ENCODE measurements at regions not wholly inside any gene's neighbourhood (a gene's known extent, or its start where the extent isn't known, plus 50 kb on each side); places are given as distances from the start of the nearest gene placed in this dataset.

DNA sequence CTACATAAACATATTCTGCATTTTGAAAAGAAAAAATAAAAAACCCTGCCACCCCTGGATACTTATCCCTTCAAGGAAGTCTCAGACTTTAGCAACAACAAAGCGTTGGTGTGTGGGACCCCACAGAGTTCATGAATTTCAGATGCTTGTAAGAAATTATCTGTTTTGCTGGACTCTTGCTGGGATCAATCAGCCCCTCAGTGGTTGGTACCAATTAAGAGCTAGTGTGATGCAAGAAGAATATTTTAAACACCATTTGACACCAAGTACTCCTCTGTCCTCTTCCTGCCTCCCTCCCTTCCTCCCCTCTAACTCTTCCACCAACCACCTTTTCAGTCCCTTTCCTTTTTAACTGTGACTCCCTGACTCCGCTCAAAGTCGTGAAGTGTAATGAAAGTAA lies 51.5 kb downstream of the SST start:
- DNase-seq, result no peak

DNA sequence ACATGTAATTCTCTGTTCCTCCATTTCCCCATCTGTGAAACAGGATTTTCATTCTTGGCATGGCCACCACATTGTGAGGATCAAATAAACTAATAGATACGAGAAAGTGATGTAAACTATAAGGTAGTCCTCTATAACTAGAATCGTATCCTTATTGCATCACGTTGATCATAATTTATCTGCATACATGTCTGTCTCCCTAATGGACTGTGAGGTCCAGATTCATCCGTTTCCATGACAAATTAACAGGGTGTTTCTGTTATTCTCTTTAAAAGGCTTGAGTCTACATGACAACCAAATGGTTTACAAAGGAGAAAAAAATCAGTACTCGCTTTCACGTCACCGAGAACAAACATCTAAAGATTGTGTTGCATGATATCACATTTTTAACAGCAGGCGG lies 53.0 kb downstream of the SST start:
- no peak for DNase-seq

DNA sequence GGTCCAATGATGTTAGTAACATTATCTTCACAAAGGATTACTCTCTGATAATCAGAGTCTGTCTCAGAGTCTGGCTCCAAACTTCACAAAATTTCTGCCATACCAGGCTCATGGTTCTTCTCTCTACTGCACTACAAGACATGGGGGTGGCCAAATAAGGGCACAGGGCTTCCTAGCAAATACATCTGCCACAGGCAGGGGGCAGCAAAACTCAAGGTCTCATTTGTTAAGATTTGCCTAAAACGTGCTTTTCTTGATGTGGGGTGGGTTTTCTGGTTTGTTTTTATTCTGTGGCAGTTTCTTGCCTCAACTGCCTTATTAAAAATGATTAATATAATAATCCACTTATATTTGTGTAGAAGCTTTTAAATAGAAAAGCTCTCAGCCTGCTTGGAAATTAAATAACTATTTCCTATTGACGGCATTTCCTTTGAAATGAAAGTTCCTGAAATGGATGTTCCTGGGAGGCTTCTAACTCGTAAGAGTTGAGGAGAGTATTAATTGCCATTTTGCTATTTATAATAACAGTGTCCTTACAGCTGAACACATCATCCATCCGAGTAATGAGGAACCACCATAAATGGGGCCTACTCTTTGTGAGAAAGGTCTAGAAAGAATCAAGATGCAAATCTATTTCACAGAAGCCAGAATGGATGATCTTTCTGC lies 53.8 kb downstream of the SST start:
- peak; percentile 52 for DNase-seq

DNA sequence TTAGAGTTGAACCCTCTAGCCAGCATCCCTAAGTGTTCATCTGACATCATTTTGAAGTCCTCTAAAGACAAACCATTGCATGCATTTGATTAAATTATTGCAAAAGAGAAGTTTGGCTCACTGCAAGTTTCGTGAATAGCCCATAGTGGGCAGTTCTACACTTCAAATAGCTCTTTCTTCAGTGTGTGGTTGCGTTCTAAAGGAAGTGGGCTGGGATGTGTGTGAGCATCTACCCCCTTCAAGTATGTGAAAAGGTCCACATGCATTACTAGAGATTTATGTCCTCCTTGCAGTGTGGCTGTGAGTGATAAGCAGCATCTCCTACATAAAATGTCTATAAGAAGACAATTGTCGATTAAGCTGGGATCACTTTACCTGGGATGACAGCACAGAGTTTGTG lies 54.6 kb downstream of the SST start:
- DNase-seq, result no peak

DNA sequence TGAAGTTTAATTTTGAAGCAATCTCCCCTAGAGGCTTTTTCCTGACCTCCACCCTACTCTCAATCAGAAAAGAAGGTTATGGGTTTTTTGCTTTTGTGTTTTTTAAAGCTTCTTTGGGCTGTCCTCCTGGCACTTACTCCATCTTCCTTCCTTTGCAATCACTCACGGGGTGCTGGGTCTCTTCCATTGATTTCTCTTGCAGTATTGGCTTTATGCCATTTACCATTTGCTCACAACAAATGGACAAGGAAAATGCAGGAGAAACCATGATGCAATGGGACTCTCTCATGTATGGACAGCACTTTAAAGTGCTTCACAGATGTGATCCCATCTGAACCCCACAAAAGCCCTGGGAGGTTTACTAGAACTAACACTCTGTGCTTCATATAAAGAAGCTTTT lies 57.5 kb downstream of the SST start:
- DNase-seq, result no peak

DNA sequence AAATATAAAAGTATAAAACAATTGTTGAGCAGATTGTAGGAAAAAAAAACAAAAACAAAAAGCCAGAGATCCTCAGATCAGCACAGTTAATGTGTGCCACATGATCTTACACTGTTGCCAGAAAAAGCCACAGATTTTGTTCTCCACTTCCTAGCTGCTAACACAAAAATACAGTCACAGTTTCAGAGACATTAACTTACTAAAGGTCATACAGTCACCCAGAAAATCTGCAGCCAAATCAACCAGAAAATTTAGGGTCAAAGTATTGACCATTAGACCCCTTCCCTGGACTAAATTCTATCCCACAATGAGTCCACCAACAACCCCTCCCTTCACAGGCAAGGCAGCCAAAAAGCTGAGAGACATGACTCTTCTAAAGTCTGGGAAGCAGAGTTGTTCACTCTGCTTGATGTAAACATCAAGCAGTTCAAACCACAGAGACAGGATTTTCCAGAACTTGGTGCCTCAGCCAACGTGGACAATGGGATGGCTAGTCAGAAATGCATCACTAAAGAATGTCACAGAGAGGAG lies 59.1 kb downstream of the SST start:
- no peak for DNase-seq

DNA sequence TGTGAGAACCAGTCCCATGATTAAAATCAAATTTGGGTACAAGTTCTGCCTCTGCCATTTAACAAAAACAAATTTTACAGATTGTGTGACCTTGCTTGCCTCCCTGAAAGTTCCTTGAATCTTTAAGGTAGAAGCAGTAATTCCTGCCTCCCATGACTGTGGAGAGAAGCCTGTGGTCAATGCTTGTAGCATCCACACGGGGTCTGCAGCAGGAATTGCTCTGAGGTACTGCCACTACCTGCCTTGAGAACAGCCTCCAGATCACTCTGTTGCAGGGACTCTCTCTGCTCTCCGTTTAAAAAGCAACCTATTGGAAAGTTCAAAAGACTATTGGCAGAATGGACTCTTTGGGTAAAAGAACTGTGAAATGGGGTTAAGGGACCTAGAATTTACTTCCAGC lies 75.9 kb downstream of the SST start:
- no peak for DNase-seq

DNA sequence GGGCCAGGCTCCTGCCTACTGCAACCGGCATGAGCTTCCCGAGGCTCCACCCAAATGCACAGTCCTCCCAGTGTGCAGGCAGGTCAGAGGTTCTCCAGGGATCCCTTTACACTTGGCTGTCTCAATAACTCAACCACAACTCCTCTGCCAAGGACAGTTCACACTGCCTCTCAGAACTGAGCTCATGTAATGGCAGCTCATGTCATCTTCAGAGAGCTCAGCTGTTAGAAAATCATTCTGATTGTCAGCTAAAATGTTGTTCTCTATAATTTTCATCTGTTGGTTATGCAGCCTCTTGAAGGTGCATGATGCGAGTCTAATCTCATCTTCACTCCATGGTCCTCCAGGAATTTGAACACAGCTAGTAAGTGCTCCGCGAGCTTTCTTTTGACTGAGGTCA lies 76.7 kb downstream of the SST start:
- DNase-seq, result no peak

DNA sequence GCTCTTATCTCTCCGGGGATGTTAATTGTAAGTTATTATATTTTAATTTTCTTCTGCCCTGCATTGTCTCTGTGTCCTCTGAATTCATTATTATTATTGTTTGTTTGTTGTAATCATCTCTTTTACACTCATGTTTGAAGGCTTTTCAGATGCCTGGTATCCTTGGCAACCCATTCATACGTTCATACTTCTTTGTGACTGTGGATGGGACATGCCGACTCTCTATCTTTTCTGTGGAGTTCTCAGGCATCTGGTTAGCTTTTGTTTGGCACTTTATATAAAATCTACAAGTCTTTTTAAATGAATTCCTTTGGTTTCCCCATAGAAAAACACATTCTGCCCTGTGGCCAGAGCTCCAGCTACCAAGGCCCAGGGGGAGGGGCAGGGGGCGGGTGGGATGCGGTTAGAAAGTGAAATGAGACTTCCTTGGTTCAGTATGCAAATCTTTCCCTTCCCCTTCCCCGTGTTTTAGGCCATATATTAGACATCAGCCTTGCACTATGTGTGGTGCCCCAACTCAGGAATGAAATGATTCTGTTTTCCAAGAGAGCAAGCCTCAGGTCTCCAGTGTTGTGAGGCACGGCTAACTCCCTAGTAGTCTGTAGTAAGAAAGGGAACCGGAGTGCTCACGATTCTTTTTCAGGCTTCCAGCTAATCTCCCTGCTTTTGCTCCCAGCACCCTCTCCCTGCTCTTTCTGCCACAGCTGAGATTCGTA lies 79.2 kb downstream of the SST start:
- no peak for DNase-seq

DNA sequence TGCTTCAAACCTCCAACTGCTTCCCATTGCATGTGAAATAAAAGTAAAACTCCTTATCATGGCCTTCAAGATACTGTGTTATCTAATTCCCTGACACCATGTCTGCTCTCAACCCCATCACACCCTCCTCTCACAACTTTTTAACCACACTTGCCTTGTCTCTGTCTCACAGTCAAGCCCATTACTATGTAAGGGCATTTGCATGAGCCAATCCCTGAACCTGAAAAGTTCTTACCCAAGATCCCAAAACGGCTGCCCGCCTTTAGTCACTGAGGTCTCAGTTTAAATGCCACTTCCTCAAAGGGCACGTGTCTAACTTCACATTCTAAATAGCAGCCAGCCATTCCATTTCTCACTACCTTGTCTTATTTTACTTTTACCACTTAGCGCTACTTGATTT lies 83.1 kb downstream of the SST start:
- DNase-seq, result no peak

DNA sequence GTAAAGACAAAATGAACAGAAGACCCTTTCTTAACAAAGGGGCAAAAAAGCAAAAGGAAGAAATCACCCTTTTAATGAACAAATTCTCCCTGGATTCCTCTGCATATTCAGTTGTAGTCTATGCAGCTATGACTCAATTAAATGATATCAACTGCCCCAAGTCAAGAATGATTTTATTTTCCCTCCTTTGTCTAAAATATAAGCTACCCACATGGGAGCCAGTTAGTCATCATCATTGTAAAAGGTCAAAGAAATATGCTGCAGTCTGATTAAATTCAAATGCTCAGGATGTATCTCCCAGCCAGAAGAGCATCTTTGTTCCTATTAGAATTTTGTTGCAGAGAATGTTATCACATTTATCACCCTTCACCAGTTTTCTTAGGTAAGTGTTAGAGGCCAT lies 84.0 kb downstream of the SST start:
- DNase-seq, result no peak

DNA sequence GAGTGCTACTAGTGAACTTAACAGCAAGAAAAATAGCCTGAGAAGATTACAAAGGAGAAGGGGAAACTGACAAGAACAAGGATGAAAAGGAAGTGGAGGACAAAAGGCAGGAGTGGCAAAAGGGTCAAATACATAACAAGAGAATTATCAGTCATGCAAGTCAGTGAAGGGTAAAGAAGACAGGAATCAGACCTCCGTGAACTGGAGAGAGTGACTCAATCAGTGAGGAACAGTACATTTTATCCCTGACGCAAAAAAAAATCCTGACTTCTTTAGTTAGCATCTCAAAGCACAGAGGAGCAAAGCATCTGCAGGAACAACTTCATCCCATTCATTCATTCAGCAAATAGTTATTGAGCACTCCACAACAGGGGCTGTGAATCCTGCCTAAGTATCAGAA lies 97.8 kb downstream of the SST start:
- DNase-seq, result no peak

DNA sequence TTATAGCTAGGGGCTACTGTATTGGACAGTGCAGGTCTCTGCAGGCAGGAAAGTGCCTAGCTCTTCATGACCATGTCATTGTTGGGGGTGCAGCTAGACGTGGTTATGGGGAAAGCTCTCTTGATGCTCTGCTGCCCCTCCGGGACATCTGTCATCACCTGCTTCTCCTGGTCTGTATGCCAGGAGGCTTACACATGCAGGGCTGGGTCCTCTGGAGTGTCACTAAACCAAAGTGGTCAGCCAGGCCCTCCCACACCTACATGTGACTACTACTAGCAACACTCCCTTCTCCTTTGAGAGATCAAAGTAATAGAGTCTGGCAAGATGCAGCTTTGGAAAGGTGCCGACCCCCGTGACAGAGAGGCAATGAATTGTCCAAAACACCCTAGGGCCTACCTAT lies 98.5 kb downstream of the SST start:
- no peak for DNase-seq

DNA sequence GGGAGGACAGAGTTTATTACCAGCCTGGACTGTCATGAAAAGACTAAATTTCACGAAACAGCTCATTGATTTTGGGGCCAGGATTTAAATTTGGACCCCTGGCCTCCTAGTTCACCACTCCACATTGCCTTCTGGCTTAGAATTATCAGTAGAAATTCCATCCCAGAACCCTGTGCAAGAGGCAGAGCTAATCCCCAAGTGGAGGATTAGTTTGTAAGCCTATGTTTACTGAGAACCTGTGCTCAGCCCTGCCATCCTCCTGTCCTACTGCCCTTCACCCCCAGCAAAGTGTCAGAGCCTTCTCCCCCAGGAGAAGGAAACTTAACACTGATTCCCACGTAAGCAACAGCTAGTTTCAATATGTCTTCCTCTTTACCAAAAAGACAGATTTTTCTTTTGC lies 99.4 kb downstream of the SST start:
- no peak for DNase-seq

DNA sequence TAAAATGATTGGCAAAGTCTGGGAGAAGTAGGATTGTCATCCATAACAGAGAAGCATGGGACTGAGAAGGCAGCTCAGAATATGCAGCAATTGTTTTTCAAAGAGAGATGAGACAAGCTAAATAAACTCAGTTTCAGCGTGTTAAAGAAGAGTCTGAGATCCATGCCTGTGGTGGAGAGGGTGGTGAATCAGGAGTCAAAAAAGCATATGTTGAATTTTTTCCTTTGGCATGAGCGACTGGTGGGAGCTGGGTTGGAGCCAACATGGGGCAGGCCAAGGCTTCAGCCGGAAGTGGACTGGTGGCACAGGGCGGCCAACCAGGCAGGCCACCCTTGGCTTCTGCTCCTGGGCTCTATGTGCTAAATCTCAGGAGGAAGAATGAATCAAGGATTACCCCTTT lies 102.0 kb downstream of the SST start:
- DNase-seq, result no peak

DNA sequence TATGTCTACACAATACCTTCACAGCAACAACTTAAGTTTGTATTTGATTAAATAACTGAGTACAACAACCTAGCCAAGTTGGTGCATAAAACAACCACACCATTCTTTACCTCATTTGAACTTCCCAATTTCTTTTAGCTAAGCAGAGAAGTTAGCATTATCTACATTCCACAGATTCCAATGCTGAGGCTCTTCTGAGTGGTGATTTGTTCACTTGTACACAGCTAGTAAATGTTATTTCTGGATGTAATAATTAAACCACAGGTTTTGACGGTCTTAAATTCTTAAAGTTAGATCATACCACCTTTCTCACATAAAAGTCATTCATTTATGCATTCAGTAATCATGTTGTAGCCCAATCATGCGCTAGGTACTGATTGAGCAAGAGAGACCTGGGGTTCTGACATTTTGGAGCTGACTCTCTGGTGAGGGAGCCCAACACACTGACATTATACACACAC lies 102.5 kb downstream of the SST start:
- DNase-seq, result no peak

DNA sequence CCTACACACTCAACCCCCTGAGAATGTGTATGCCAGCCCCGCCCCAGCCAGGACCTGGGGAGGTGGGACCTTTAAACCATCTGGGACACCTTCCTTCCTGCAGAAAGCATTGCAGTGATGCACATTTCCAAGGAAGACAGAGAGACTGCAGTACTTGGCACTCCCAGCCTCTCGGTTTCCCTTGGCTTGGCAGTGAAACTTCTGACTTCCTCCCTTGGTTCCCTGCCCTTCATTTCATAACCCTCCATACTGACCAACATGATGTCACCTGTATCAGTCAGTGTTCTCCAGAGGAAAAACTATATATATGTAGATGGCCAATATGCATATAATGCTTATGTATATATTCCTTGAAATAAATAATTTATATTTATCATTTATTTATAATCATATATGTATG lies 103.2 kb downstream of the SST start:
- no peak for DNase-seq

DNA sequence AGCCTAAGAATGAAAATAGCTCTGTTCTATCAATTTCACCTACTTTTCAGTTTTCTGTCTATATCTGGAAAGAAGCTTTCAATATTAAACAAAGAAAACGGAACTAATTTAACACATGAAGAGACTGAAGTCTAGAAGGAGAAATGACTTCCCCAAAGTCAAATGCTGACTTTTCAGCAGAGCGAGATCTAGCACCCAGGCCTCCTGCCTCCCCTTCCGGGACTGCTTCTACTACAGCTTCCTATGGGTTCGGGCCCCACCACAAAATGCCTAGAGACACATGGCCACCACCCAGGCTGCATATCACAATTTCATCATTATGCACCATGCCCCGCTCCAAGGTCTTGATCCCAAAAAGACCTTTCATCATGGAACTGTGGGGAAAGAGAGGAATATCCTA lies 104.5 kb downstream of the SST start:
- DNase-seq, result no peak

DNA sequence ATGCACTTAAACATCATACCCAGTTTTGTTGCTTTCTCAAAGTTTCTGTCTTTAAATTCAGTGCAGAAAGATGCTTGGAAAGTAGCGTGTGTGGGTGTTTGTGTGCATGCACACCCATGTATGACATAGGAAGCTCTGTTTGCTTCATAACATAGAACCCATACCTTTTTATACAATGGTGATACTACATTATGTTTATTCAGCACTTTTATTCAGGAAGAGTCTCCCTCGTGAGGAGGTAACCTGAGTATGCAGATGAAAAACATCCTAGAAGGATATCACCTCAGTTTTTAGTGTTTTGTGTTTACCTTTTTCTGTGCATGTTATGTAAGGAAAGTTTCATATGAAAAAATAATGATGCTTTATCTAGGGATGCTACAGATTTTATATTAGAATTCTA lies 111.2 kb downstream of the SST start:
- DNase-seq, result no peak

DNA sequence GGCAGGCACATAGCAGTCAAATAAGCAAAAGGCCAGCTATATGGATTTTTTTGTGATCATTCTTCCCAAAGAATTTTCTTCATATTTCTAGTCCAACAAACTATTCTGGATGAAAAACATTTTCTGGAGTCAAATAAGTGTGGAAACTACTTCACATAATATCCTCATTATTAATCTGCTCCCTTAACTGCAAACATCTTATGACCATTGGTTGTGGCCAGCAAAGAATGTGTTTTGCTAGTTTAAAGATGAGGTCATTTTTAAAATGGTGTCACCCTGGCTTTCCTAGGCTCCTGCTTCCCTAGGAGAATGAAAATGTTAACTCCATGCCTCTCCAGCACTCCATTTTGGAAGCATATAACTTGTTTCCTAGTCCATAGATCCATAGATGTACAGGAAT lies 118.8 kb downstream of the SST start:
- no peak for DNase-seq

DNA sequence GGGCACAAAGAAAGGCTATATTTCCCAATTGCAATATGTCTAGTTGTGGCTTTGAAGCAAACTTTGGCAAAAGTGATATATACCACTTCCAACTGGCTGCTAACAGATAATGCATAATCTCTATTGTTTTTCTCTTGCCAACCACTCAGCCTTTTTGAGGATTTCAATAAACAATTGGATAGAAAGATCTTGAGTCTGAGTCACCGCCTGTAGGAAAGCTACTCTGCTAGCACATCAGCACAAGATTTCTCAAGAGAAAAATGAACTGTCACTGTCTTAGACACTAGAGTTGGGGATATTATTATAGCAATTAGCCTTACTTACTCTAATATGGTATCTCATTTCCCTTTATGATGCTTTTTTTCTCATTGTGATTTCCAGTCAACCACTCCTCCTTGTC lies 119.7 kb downstream of the SST start:
- DNase-seq, result no peak

DNA sequence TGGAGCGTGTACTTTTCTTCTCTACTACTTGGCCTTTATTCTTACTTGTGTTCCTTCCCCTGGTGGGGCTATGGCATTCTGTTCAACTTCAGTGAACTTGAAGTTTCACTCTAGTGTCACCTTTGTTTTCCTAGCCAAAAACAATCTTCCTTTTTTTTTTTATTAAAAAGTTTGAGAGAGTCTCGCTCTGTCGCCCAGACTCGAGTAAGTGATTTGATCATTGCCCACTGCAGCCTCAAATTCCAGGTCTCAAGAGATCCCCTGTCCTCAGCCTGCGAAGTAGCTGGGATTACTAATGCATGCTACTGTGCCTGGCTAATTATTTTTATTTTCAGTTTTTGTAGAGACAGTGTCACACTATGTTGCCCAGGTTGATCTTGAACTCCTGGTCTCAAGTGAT lies 124.8 kb downstream of the SST start:
- no peak for DNase-seq

DNA sequence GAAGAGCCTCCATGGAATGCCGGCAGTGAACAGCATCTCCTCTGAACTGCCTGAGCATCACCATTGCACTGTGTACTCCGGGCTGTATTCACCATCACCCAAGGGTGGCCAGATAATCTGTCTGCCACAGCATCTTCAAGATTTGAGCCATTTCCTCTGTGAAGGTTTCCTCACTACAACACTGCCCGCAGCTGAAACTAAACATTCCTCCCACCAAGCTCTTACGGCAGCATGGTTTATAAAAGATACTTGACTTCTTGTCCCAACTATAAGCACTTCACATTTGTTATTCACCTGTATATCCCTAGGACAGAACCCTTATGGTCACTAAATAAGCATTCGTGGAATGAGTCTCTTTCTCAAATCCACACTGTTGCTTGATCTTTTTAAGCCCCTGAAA lies 125.9 kb downstream of the SST start:
- DNase-seq, result no peak

DNA sequence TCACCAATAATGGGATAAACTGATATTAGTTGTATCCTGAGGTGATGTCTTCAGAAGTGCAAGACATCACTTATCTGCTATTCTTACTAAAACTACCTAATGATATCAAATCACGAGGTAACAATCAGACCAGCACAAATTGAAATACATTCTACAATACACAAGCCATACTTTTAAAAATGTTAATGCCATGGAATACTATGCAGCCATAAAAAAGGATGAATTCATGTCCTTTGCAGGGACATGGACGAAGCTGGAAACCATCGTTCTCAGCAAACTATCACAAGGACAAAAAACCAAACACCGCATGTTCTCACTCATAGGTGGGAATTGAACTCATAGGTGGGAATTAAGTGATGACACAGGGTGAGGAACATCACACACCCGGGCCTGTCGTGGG lies 129.3 kb downstream of the SST start:
- no peak for DNase-seq

DNA sequence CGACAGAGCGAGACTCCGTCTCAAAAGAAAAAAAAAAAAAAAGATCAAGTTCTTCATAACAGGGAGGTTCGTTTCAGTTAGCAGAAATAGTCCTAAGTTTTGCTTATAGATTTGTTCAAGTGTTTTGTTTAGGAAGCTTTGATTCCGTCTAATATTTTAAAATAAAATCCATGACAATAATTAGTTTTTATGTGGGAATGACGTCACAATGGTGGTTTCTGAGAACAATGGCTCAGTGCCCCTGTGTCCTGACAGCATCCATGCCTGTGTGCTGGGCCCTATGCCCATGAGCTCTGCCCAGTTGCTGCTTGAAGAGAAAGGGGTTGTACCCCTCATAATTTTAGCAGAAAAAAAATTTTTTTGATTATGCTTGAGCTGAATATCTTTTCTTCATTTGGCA lies 134.0 kb downstream of the SST start:
- no peak for DNase-seq
